ENCODE measurements at regions not wholly inside any gene's neighbourhood (a gene's known extent, or its start where the extent isn't known, plus 50 kb on each side); places are given as distances from the start of the nearest gene placed in this dataset.

GRCh38 chr4:36676139-36677050, 395.0 kb downstream of the DTHD1 start:
- no peak for TF ChIP-seq EZH2 (IDR thresholded peaks at IDR 0.05; ENCODE audit: borderline replicate concordance, insufficient read depth, low read depth, low read length, poor library complexity, severe bottlenecking)
- TF ChIP-seq CTCF (IDR thresholded peaks at IDR 0.05), result no peak
- H3K27me3 ChIP-seq (replicated peaks in 1 of 4; ENCODE audit: control extremely low read depth in 1 of 4, control insufficient read depth in 3 of 4, insufficient read depth in 4 of 4, low read length in 3 of 4), result no peaks in the 10 kb centered on the region
- no peaks in the 10 kb centered on the region for H3K4me1 ChIP-seq (ENCODE audit: control insufficient read depth in 2 of 2, insufficient read depth in 2 of 2, low read length in 2 of 2)
- no peak overlapping the region for H2AFZ ChIP-seq (ENCODE audit: insufficient read depth, low read depth, low read length, poor library complexity, severe bottlenecking)
- no peaks in the 10 kb centered on the region for H3K36me3 ChIP-seq (replicated peaks in 1 of 2; ENCODE audit: control extremely low read depth in 1 of 2, control insufficient read depth in 1 of 2, extremely low read depth in 1 of 2, insufficient read depth in 2 of 2, low read length in 1 of 2)
- H3K4me1 Mint-ChIP-seq, result no peaks in the 10 kb centered on the region
- no peak overlapping the region for H3K9ac ChIP-seq (ENCODE audit: low read length)
- no peaks in the 10 kb centered on the region for H3K9me3 ChIP-seq (ENCODE audit: control extremely low read depth in 1 of 3, control insufficient read depth in 2 of 3, insufficient read depth in 1 of 3, low read length in 2 of 3)
- ATAC-seq (ENCODE audit: low read depth) (no peak), DNase-seq (no peak)
- no peaks in the 10 kb centered on the region for H3K9me3 Mint-ChIP-seq (ENCODE audit: insufficient read depth)
- ChIA-PET CTCF (no interaction called here), POLR2A (no interaction called here)
- no peak overlapping the region for H3K4me2 ChIP-seq (replicated peaks; ENCODE audit: low read depth, low read length, poor library complexity, severe bottlenecking)
- H3K4me3 Mint-ChIP-seq, result no peak overlapping the region
- no peaks in the 10 kb centered on the region for H3K27me3 Mint-ChIP-seq
- H3K4me3 ChIP-seq (ENCODE audit: control extremely low read depth in 1 of 5, extremely low read depth in 1 of 5, insufficient read depth in 1 of 5, low read depth in 2 of 5, low read length in 4 of 5), result no peak overlapping the region
- H3K27ac Mint-ChIP-seq, result no peak overlapping the region
- H3K79me2 ChIP-seq (ENCODE audit: control insufficient read depth, insufficient read depth, low read length), result no peaks in the 10 kb centered on the region
- WGBS (ENCODE audit: insufficient coverage), result no CpG with 5 or more reads among the region's 5 CpGs
- H4K20me1 ChIP-seq (ENCODE audit: control insufficient read depth, insufficient read depth, low read length, poor library complexity, severe bottlenecking), result no peaks in the 10 kb centered on the region
- H3K27ac ChIP-seq (ENCODE audit: low read length in 2 of 2), result no peak overlapping the region
- intact Hi-C loops (cut with micrococcal nuclease), result no loop called here

- intact Hi-C loops (cut with micrococcal nuclease), result no loop called here
- Histone ChIP-seq H3K4me2 (replicated peaks; ENCODE audit: low read depth, low read length, poor library complexity, severe bottlenecking) (no peak overlapping the region), H3K27ac (ENCODE audit: low read length in 2 of 2) (no peak overlapping the region), H3K4me1 (ENCODE audit: control insufficient read depth in 2 of 2, insufficient read depth in 2 of 2, low read length in 2 of 2) (no peaks in the 10 kb centered on the region), H2AFZ (ENCODE audit: insufficient read depth, low read depth, low read length, poor library complexity, severe bottlenecking) (no peak overlapping the region), H3K27me3 (replicated peaks in 1 of 4; ENCODE audit: control extremely low read depth in 1 of 4, control insufficient read depth in 3 of 4, insufficient read depth in 4 of 4, low read length in 3 of 4) (no peaks in the 10 kb centered on the region), H3K9ac (ENCODE audit: low read length) (no peak overlapping the region), H3K79me2 (ENCODE audit: control insufficient read depth, insufficient read depth, low read length) (no peaks in the 10 kb centered on the region), H4K20me1 (ENCODE audit: control insufficient read depth, insufficient read depth, low read length, poor library complexity, severe bottlenecking) (no peaks in the 10 kb centered on the region), H3K36me3 (replicated peaks in 1 of 2; ENCODE audit: control extremely low read depth in 1 of 2, control insufficient read depth in 1 of 2, extremely low read depth in 1 of 2, insufficient read depth in 2 of 2, low read length in 1 of 2) (no peaks in the 10 kb centered on the region), H3K4me3 (ENCODE audit: control extremely low read depth in 1 of 5, extremely low read depth in 1 of 5, insufficient read depth in 1 of 5, low read depth in 2 of 5, low read length in 4 of 5) (no peak overlapping the region), H3K9me3 (ENCODE audit: control extremely low read depth in 1 of 3, control insufficient read depth in 2 of 3, insufficient read depth in 1 of 3, low read length in 2 of 3) (no peaks in the 10 kb centered on the region)
- TF ChIP-seq EZH2 (IDR thresholded peaks at IDR 0.05; ENCODE audit: borderline replicate concordance, insufficient read depth, low read depth, low read length, poor library complexity, severe bottlenecking), result no peak
- TF ChIP-seq CTCF (IDR thresholded peaks at IDR 0.05), result no peak
- ChIA-PET POLR2A (no interaction called here), CTCF (no interaction called here)
- Mint-ChIP-seq H3K9me3 (ENCODE audit: insufficient read depth) (no peaks in the 10 kb centered on the region), H3K4me1 (no peaks in the 10 kb centered on the region), H3K4me3 (no peak overlapping the region), H3K27me3 (no peaks in the 10 kb centered on the region), H3K27ac (no peak overlapping the region)
- DNase-seq, result no peak
- ATAC-seq (ENCODE audit: low read depth), result no peak
- WGBS (ENCODE audit: insufficient coverage), result 100% methylated on average over 1 of the region's 2 CpGs
These were observed 395.7 kb downstream of the DTHD1 start for GRCh38 chr4:36677112-36677511.

Data from B cell (primary cell).